SK-N-MC (cell line): ENCODE measurements at regions not wholly inside any gene's neighbourhood (a gene's known extent, or its start where the extent isn't known, plus 50 kb on each side); places are given as distances from the start of the nearest gene placed in this dataset.

Experiments used
- DNase-seq: peaks from one replicate; pipeline ENCODE4 v3.0.0-alpha.2; 2011; ENCODE audit warnings: low read depth, low spot score
- H3K27ac ChIP-seq: fragments of 200-600 bp; sonication (generic); 2 replicates; pipeline ENCODE4 v1.5.1; 2016; ENCODE audit warnings: mixed run types
- H3K36me3 ChIP-seq: fragments of 200-600 bp; sonication (generic); 2 replicates; pipeline ENCODE4 v1.6.1; 2017; ENCODE audit warnings: antibody characterized with exemption, low read length, mixed read lengths; ENCODE audit not compliant: insufficient read depth
- H3K4me3 ChIP-seq: fragments of 200-600 bp; sonication (generic); 2 replicates; pipeline ENCODE4 v1.5.1; 2016
- H3K9ac ChIP-seq: fragments of 200-600 bp; sonication (generic); 2 replicates; pipeline ENCODE4 v1.8.0; 2017; ENCODE audit warnings: mixed run types, mixed read lengths; ENCODE audit not compliant: insufficient read length
- H3K9me3 ChIP-seq: fragments of 200-600 bp; sonication (generic); 2 replicates; pipeline ENCODE4 v1.6.1; 2017; ENCODE audit warnings: low read depth, mild to moderate bottlenecking, antibody characterized with exemption, low read length, moderate library complexity, mixed read lengths
- EZH2 ChIP-seq: fragments of 200-600 bp; sonication (generic); IDR thresholded peaks from one replicate; pipeline ENCODE4 v1.6.1; 2017; ENCODE audit warnings: antibody characterized with exemption
- FOXP2 ChIP-seq: optimal IDR thresholded peaks from 2 replicates; pipeline ENCODE3; 2011; ENCODE audit warnings: mild to moderate bottlenecking, moderate library complexity; ENCODE audit not compliant: insufficient read depth; ENCODE audit errors: extremely low read length, control extremely low read depth
- POLR2AphosphoS5 ChIP-seq: IDR thresholded peaks from 2 replicates; pipeline ENCODE4 v1.6.1; 2012; ENCODE audit warnings: mild to moderate bottlenecking, low read depth, low read length, borderline replicate concordance

GRCh38 chrX:39904816-39905537 lies 192.8 kb downstream of the BCOR start:
- Histone ChIP-seq H3K36me3 (no peaks in the 10 kb centered on the region), H3K27ac (no peak overlapping the region), H3K9me3 (no peaks in the 10 kb centered on the region), H3K4me3 (no peak overlapping the region), H3K9ac (no peak overlapping the region)
- no peak for TF ChIP-seq POLR2AphosphoS5
- TF ChIP-seq FOXP2, result no peak
- no peak for DNase-seq

DNA sequence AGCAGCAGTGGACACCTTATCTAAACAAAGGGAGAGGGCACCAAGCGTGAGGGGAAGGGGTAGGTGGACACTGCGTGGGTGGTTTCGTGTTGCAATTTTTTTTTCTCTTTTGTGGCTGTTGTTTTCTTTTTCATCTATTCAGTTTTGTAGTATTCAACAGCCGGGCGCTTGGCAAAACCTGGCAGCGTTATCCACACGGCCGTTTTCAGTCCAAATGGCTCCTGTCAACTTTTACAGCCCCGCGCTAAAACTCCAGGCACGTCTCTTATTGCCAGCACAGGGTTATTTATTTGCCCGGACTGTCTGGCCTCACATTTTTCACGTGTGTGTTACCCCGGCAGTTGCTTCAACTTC lies 192.2 kb downstream of the BCOR start:
- no peak overlapping the region for H3K4me3 ChIP-seq
- DNase-seq, result no peak
- no peaks in the 10 kb centered on the region for H3K36me3 ChIP-seq
- H3K9me3 ChIP-seq, result no peaks in the 10 kb centered on the region
- TF ChIP-seq EZH2, result no peak
- H3K27ac ChIP-seq, result no peak overlapping the region
- H3K9ac ChIP-seq, result no peak overlapping the region

DNA sequence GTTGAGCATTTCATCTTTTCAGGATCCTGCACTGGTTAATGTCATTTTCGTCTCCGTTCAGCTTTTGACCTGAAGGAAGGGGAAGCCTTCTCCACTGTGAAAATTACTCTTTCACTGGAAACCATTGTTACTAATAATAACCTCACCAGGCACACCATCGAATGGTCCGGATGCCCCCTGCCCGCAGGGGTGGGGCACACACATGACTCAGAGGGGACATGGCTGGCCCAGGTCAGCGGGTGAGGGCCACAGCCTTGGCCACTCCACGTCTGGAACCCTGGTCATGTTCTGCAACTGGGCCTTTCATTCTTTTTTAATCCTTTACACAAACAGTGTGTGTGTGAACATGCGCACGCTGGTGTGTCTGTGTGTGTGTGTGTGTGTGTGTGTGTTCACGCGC lies 191.8 kb downstream of the BCOR start:
- no peak overlapping the region for H3K4me3 ChIP-seq
- DNase-seq, result no peak
- no peak overlapping the region for H3K27ac ChIP-seq
- H3K9me3 ChIP-seq, result no peaks in the 10 kb centered on the region
- H3K9ac ChIP-seq, result no peak overlapping the region
- no peaks in the 10 kb centered on the region for H3K36me3 ChIP-seq
- no peak for TF ChIP-seq EZH2
- no peak for TF ChIP-seq POLR2AphosphoS5
- TF ChIP-seq FOXP2, result no peak

DNA sequence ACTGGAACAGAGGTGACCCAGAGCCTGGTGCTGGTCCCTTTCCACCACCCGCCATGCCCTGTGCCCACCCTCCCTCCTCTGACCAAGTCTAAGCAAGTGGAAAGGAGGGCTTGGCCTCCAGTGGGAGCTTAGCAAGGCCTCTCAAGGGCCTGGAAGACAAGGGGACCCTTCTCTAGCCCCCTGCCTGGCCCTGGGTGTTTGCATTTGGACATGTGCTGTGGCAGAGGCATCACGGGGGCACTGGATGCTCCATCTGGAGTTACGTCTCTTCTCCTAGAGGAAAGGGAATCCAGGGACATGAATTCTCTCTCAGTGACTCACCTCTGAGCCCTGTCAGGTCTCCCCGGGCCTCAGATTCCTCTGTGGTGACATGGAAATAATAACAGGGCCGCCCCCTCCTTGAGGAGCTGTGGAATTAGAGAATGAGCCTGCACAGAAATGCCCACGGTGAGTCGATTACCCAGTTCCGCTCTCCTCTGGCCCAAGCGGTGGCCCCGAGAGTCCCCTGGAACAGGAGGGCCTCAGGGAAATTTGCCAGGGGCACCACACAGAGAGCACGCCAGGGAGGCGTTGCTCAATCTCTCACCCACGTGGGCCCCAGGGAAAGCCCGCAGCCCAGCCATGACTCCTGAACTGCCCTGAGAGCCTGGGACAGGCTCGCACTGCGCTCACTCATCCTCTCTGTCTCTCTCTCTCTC lies 189.6 kb downstream of the BCOR start:
- Histone ChIP-seq H3K9ac (no peak overlapping the region), H3K9me3 (no peaks in the 10 kb centered on the region), H3K4me3 (no peak overlapping the region), H3K27ac (no peak overlapping the region), H3K36me3 (no peaks in the 10 kb centered on the region)
- no peak for TF ChIP-seq POLR2AphosphoS5
- TF ChIP-seq FOXP2, result no peak
- TF ChIP-seq EZH2, result no peak
- no peak for DNase-seq

DNA sequence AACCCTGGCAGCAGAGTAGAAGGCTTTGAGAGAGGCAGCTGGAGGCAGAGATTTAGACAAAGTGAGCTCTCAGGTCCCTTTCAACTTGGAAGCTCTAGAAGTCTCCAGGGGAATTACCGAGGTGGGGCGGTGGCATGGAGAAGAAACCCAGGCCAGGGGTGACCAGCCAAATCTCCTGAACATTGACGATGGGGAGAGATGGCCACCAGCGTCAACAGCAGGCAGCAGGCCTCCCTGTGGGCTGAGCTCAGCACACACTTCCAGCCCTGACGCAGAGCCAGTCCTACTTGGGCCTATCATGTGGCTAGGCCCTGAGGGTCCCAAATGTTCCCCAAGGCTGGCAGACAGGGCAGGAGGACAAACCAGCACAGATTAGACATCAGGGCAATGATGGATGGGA lies 187.8 kb downstream of the BCOR start:
- Histone ChIP-seq H3K27ac (no peak overlapping the region), H3K4me3 (no peak overlapping the region), H3K36me3 (no peaks in the 10 kb centered on the region), H3K9me3 (no peaks in the 10 kb centered on the region), H3K9ac (no peak overlapping the region)
- no peak for DNase-seq
- TF ChIP-seq EZH2, result no peak
- TF ChIP-seq FOXP2, result no peak
- TF ChIP-seq POLR2AphosphoS5, result no peak

GRCh38 chrX:39910651-39911050 lies 187.1 kb downstream of the BCOR start:
- TF ChIP-seq POLR2AphosphoS5, result no peak
- TF ChIP-seq EZH2, result no peak
- H3K27ac ChIP-seq, result no peak overlapping the region

GRCh38 chrX:39911278-39911897 lies 186.4 kb downstream of the BCOR start:
- DNase-seq, result no peak
- TF ChIP-seq EZH2, result no peak
- TF ChIP-seq POLR2AphosphoS5, result no peak
- TF ChIP-seq FOXP2, result no peak
- no peaks in the 10 kb centered on the region for H3K9me3 ChIP-seq
- H3K9ac ChIP-seq, result no peak overlapping the region
- H3K4me3 ChIP-seq, result no peak overlapping the region
- H3K36me3 ChIP-seq, result no peaks in the 10 kb centered on the region
- no peak overlapping the region for H3K27ac ChIP-seq

More at GRCh38 chrX:39910651-39911050, 187.1 kb downstream of the BCOR start:
- Histone ChIP-seq H3K9me3 (no peaks in the 10 kb centered on the region), H3K9ac (no peak overlapping the region), H3K4me3 (no peak overlapping the region), H3K36me3 (no peaks in the 10 kb centered on the region)
- no peak for DNase-seq

- H3K4me3 ChIP-seq, result no peak overlapping the region
- H3K9me3 ChIP-seq, result no peaks in the 10 kb centered on the region
- H3K36me3 ChIP-seq, result no peaks in the 10 kb centered on the region
- no peak for DNase-seq
- H3K9ac ChIP-seq, result no peak overlapping the region
- TF ChIP-seq FOXP2 (no peak), EZH2 (no peak), POLR2AphosphoS5 (no peak)
- no peak overlapping the region for H3K27ac ChIP-seq
Measured at GRCh38 chrX:39912126-39912525, 185.6 kb downstream of the BCOR start.

- no peaks in the 10 kb centered on the region for H3K36me3 ChIP-seq
- H3K4me3 ChIP-seq, result no peak overlapping the region
- no peak overlapping the region for H3K27ac ChIP-seq
- TF ChIP-seq FOXP2 (no peak), EZH2 (no peak), POLR2AphosphoS5 (no peak)
- DNase-seq, result no peak
- H3K9me3 ChIP-seq, result no peaks in the 10 kb centered on the region
- no peak overlapping the region for H3K9ac ChIP-seq
Measured at GRCh38 chrX:39915081-39915480, 182.7 kb downstream of the BCOR start.
